ENCODE measurements at regions not wholly inside any gene's neighbourhood (a gene's known extent, or its start where the extent isn't known, plus 50 kb on each side); places are given as distances from the start of the nearest gene placed in this dataset. TPM values are rescaled to one million over a fixed set of nuclear protein-coding genes. Genes with fewer than 3 reads are reported as not detected.

Small RNA genes lying in the stretch of these regions (small RNA-seq; reads per million reads assigned to genes)
- gene AC096644.2, result not detected

All from Karpas-422 (cell line).